OCI-LY1 (cell line): ENCODE measurements at regions not wholly inside any gene's neighbourhood (a gene's known extent, or its start where the extent isn't known, plus 50 kb on each side); places are given as distances from the start of the nearest gene placed in this dataset.

ENCODE experiments used
- EZH2 ChIP-seq: fragments of 200-600 bp; sonication (generic), shearing (Covaris generic); IDR thresholded peaks from 2 replicates; pipeline ENCODE4 v1.8.0; 2017; ENCODE audit warnings: borderline replicate concordance, mixed run types, mild to moderate bottlenecking, antibody characterized with exemption, low read length, moderate library complexity, mixed read lengths
- TF ChIP-seq, protein P1 (sequence below): fragments of 200-600 bp; sonication (generic), shearing (Covaris generic); IDR thresholded peaks from 2 replicates; pipeline ENCODE4 v1.5.1; 2017; ENCODE audit warnings: mild to moderate bottlenecking, antibody characterized with exemption, low read length, moderate library complexity, mixed read lengths

DNA sequence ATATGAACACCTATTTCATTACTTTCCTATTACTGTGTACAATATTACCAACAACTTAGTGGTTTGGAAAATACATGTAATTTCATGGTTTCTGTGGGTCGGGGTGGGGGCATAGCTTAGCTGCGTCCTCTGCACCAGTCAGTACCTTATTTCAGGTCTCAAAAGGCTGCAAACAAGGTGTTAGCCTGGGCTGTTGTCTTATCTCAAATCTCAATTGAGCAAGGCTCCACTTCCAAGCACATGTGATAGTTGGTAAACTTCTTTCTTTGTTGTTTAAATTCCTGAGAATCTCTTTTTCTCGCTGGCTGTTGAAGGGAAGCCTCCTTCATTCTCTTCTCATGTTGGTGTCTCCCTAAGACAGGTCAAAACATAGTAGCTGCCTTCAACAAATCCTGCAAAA, 485.4 kb downstream of the AMY1C start:
- TF ChIP-seq, protein P1, sequence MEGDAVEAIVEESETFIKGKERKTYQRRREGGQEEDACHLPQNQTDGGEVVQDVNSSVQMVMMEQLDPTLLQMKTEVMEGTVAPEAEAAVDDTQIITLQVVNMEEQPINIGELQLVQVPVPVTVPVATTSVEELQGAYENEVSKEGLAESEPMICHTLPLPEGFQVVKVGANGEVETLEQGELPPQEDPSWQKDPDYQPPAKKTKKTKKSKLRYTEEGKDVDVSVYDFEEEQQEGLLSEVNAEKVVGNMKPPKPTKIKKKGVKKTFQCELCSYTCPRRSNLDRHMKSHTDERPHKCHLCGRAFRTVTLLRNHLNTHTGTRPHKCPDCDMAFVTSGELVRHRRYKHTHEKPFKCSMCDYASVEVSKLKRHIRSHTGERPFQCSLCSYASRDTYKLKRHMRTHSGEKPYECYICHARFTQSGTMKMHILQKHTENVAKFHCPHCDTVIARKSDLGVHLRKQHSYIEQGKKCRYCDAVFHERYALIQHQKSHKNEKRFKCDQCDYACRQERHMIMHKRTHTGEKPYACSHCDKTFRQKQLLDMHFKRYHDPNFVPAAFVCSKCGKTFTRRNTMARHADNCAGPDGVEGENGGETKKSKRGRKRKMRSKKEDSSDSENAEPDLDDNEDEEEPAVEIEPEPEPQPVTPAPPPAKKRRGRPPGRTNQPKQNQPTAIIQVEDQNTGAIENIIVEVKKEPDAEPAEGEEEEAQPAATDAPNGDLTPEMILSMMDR = no peak
- no peak for TF ChIP-seq EZH2
